GM19463 (cell line): ENCODE measurements at regions not wholly inside any gene's neighbourhood (a gene's known extent, or its start where the extent isn't known, plus 50 kb on each side); places are given as distances from the start of the nearest gene placed in this dataset.

ENCODE experiments used
- ATAC-seq: cut with Tn5 transposase; IDR thresholded peaks from one replicate; pipeline ENCODE4 v1.9.1; 2021; ENCODE audit warnings: mild to moderate bottlenecking, moderate library complexity; ENCODE audit not compliant: unreplicated experiment

DNA sequence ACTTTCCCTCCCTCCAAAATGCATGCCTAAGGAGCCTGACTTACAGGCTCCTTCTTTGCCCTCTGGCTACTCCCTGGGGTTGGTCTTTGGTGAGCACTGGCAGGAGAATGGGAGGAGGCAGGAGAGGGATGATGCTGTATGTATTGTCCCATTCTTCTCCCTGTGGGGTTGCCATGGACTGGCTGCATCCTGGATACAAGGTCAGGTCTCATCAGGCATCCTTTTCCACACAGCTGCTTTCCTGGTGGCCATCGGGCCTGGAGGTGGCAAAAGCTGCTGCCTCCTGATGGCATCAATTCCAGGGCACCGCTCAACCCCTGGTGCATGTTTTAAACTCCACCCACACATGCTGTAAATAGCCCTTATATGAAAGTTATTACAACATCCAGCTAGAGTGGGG lies 257.2 kb downstream of the ETS1 start:
- ATAC-seq: no peak

DNA sequence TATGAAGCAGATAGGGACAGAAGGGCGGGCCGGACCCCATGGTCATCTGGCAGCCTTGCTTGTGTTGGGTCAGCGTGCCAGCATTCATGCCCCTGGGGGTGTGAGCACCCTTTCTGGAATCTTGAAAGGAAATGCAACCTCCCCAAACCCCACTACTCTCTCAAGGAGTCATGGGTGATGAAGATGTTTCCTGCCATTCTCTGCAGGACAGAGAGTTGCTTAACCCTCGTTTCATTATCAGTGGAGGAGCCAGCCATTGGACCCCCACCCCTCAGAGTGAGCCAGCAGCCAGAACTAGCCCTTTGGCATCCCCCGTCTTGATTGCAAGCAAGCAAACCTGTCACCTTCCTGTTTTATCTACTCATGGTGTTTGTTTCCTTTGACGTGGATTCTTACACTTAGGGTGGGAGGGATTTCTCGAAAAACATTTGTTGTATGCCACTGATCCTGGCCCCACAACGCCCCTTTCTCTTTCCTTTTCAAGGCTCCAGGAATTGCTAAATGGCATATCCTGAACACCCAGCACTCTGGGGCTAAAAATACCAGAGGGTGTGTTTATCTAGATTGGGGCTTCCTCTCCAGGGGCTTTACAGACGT lies 258.3 kb downstream of the ETS1 start:
- no peak for ATAC-seq

DNA sequence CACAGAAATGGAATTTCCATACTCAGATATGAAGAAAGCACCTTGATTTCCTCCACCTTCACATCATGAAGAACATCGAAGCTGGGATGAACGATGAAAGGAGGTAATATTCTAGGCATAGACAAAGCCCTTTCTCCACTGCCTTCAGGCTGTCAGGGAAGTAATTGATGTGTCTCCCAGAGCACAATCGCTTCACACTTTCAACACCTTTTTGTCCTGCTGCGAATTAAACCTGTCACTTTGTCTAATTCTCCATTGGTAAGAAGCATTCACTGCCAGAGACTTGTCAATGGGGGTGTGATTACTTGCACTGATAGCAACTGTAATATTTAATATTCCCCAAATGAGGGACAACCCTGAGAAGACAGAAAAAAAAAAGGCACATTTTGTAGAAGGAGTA lies 260.1 kb downstream of the ETS1 start:
- no peak for ATAC-seq

DNA sequence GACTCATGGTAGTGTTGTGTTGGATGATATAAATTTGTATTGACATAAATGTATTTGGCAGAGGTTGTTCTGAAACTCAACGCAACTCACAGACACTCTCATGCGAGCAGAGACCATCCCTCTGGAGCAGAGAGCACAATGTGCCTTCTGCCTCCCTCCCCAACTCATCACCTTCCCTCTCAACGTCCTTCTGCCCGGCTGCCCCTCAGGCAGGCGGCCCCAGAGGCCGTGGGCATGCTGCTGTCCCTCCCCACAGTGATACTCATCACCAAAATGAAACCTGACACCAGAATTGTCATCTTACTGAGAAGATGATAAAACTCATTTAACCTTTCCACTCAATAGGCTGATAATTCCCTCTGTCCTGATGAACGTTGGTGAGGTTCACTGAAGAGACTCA lies 260.6 kb downstream of the ETS1 start:
- no peak for ATAC-seq

DNA sequence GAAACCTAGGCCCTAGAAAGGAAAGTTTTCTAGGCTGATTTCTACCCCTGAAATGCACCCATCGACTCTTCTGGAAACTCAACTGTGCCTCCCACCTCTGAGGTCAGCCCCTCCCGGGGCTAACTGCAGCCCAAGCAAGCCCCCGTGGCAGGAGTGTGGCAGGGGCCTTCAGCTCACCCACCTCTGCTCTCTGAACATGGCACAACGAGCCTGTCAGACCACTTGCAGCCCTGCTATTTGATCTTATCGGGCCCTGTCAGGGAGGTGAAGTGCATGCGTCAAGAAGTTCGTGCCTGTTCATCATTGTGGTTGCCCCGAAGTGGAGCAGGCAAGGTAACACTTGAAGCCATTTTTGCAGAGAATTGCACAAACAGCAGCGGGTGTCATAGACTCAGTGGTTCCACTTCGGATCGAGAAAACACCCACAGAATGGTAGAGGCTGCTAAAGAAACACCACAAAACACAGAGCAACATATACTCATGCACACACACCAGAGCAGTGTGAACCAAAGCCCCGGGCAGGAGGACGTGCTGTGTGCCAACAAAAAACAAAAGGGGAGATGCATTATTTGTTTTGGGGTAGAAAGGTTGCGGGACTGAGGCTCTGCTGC lies 262.7 kb downstream of the ETS1 start:
- no peak for ATAC-seq

DNA sequence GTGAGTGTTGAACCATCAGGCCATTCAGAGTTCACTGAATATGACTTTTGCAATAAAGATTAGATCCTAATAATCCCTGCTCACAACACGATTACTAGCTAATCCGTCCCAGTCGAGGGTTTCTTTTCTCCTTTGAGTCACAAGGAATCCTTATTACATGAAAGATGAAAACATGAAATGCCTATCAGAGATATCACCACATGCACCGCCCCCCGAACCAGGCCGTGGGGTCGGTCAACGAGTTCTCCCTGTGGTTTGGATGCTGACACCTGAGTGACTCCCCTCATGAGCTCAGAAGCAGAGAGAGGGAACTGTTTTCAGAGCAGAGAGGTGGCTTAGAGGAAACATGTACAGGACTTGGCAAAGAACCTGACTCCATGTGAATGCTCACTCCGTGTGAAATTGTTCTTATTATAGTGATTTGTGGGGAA lies 263.3 kb downstream of the ETS1 start:
- ATAC-seq: no peak

DNA sequence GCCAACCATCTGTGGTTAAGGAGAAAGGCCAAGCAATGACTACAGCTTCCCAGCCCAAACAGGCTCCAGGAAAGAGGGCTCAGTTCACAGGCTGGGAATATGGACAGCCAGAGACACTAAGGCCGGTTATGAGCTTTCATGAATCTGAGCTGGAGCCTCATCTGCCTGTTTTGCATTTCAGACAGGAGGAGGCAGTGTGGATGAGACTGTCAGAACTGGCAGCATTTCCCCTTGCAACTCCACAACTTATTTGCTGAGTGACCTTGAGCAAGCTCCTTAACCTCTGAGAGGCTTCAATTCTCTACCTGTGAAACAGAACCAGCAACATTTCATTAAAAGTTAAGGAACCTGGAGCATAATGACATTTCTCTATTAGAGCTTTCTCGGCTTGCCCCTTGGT lies 264.0 kb downstream of the ETS1 start:
- ATAC-seq: peak; percentile 41

DNA sequence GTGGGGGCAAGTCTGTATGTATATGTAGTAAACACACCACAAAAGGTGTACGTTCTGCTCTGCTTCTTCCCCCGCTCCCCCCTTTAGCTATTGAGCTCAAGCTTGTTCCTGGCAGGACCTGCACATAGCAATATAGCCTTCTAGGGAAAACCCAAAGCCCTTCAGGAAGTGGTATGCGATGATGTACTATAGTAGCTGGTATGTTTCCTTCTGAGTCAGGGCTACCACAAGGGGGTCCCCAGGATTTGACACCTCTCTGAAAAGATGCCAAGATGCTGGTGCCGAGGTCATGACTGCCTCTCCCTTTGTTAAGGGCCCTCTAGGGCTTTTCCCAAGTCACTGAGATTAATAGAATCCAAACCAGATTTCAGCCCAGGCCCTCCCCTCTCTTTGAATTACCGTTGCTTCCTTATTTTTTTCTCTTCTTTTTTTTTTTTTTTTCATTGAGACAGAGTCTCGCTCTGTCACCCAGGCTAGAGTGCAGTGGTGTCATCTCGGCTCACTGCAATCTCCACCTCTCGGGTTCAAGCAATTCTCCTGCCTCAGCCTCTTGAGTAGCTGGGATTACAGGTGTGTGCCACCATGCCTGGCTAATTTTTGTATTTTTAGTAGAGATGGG lies 268.4 kb downstream of the ETS1 start:
- peak; percentile 94 for ATAC-seq

DNA sequence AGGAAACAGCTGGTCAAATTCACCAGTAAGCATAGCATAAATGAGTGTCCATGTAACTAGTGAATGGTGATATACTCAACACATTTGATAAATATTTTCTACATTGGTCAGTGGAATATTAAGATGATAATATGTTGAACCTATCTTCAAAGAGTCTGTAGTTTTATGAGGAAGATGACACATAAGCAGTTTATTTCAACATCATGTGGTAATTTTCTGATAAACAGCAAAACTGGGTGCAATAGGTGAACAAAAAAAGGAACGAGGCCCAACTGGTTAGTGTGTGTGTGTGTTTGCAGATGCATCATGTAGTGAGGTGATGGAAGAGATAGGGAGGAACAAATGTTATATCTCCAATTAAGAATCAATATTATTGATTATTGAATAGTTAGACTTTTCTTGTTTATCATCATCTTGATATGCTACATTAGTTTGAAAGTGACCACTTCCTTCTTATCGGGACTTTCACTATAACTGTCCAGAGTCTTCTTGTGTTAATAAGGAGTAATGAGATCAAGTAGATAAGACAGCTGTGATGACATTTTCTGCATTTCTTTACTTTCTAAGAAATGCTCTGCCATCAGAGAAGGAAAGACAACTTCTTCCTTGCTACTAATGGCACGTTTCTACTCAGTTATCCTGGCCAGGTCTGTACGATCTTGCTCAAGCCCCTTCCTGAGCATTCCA lies 270.7 kb downstream of the ETS1 start:
- no peak for ATAC-seq

DNA sequence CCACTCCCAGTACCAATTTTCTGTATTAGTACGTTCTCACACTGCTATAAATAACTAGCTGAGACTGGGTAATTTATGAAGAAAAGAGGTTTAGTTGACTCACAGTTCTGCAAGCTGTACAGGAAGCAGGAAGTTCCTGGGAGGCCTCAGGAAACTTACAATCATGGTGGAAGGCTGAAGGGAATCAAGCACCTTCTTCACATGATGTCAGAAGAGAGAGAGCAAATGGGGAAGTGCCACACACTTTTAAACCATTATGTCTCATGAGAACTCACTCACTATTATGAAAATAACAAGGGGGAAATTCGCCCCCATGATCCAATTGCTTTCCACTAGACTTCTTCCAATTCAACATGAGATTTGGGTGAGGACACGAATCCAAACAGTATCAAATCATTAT lies 271.4 kb downstream of the ETS1 start:
- no peak for ATAC-seq

DNA sequence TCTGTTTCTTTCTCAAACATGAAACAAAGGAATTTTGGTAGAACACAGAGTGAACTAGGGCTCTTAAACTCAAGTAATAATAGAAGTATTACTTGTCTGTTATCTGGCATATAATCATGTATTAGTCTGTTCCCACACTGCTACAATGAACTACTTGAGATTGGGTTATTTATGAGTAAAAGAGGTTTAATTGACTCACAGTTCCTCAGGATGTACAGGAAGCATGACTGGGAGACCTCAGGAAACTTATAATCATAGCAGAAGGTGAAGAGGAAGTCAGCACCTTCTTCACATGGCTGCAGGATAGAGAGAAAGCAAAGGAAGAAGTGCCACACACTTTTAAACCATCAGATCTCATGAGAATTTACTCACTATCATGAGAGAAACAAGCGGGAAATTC lies 273.4 kb downstream of the ETS1 start:
- no peak for ATAC-seq

DNA sequence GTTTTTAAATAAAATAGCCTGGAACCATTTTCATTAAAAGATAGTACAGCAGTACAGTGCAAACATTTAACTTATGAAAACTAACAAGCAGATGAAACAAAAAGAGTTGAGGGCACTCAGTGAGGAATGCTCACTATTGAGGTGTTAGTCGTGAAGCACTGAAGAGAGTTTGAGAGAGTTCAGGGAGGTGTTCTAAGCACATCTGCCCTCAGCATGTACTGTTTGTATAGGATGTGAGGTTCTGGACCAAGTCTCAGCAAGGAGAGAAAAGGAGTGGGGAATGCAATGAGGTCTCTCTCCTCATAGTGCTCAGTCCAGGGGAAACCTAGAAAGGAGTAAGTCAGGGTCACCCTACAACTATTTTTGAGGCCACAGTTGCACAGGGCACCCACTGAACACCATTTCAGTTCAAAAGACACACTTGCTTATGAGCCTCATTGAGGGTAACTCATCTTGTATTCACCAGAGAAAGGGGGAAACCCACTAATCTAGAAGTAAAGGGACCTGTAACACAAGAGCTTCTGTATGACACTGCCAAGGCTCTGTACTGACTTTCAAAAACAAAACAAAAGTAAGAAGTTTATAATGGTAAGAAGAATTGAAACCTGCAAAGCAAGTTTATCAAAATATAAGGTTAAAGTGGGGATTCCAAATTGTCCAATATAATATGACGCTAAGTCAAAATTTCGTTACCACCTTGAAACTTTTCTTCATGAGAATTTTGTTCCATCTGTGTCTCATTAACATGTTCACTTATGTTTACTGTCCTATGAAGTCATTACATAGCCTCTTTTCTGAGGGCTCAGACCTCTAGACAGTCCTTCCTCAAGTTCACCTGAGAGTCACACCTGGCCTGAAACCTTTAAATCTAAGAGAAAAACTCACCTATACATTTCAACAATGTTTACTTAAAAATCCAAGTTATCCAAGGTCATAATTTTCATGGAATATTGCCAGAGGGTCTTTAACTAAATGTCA lies 275.3 kb downstream of the ETS1 start:
- ATAC-seq: peak; percentile 77

DNA sequence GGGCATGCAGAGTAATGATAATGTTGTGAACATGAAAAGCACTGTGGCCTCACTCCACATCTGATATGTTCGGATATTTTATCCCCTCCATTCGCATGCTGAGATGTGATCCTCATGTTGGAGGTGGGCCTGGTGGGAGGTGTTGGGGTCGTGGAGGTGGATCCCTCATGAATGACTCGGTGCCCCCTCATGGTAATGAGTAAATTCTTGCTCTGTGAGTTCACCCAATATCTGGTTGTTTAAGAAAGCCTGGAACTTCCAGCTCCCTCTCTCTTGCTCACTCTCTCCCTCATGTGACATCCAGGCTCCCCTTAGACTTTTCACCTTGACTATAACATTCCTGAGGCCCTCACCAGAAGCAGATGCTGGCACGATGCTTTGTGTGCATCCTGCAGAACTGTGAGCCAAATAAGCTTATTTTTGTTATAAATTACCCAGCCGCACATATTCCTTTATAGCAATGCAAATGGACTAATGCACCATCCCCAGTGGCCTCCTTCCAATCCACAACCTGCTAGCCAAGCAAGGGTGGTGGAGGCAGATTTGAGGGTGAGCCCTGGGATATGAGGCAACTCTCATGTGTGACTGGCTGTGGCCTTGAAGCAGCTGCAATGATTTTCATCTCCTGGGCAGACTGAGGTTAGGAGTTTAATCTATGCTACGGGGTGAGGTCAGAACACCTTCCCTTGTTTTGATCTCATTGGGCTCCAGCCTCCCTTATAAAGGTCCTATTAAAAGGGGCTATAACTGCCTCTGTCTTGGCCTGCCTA lies 276.5 kb downstream of the ETS1 start:
- no peak for ATAC-seq

DNA sequence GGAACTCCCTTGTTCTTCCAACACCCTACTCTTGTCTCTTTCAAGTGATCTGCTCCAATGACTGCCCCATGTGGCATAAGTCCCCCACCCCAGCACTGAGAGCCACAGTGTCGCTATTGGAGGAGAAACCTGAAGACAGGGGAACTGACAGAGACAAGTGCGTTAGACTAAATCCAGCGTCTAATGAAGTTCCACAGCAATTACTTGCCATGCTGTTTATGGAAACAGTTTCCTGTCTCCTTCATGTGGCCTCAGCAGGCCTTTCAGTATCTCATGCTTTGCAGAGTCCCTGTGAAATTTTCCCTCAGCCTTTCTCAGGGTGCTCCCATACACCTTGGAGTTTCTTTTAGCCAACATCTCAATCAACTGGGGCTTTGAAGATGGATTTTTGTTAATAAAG lies 277.4 kb downstream of the ETS1 start:
- ATAC-seq: no peak

DNA sequence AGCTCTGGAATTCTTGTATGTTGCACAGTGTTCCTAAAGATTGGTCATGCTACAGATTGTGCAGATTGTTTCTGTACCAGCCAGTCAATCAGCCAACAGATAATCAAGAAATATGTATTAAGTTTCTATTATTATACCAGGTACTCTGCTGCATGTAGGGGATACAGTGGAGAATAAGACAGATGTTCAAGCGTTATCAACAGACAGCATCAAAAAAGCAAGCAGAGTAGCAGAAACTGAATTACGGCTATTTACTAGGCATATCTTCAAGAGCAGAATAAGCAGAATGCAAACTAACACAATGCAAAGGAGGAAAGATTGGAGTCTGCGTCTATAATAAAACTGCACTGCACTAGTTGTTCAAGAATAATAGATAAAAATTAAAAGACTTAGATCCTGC lies 278.6 kb downstream of the ETS1 start:
- ATAC-seq: no peak

DNA sequence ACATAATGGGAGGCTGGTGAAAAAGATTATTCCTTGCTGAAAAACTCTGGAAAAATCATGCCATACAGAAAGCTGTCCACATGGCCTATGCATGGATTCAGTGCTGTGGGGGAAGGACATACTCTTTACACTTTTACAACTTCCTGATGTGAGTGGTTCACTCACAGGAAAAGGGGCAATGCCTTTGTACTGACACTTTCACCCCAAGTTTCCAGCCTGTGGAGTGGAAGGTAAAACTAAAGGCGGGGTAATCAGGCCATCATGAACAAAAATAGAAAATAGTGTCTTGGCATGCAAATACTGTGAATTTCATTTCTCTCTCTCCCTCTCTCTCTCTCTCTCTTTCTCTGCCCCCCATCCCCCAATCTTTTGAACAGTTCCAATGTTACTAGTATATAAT lies 281.8 kb downstream of the ETS1 start:
- no peak for ATAC-seq

DNA sequence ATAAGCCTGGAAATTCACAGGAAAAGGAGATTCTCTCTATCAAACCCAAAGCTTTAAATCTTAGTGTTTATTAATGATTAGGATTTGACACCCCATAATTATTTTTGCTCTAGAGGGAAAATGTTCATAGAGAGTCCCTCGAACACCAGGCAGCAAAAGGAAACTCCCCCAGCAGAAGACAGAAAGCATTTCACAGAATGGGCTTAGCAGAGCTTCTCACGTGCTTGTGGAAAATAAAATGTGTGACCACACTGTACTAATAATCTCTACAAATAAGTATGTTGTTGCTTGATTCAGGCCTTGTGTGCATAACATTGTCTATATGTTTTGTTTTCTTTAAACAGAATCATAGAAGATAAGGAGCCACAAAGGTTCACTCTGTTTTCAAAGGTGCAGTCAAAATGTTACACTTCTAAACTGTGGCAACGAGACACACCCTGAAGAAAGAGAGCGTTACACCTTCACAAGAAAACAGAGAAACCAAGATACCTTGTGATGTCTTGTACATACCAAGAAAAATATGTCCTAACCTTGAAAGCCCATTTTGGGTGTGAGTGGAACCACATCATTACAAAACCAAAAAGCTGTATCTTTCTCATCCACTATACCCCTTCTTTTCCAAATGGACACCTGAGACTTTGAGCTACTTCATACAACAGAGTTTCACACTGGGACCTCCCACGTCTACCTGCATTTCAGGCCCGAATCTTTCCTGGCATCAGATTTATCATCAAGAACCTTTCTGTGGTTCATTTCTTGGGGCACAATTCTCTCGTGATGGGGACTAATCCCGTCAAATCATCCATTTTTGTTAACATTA lies 282.5 kb downstream of the ETS1 start:
- no peak for ATAC-seq

DNA sequence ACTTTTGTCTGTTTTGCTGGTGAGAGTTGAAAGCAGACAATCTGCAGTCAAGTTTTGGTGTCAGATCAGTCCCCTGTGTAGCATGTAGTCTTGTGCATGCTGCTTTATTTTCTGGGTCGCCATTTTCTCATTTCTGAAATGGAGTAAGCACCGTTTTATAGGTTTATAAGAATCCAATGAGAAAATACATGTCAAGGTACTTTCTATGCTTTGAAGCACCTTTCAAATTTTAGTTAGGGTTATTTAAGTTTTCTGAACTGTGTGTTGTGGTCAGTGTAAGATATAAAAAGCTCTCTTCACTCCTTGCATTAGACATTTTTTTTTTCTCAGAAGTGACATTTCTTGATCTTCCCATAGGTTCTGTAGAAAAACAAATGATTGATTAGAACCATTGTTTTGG lies 283.2 kb downstream of the ETS1 start:
- ATAC-seq: no peak

DNA sequence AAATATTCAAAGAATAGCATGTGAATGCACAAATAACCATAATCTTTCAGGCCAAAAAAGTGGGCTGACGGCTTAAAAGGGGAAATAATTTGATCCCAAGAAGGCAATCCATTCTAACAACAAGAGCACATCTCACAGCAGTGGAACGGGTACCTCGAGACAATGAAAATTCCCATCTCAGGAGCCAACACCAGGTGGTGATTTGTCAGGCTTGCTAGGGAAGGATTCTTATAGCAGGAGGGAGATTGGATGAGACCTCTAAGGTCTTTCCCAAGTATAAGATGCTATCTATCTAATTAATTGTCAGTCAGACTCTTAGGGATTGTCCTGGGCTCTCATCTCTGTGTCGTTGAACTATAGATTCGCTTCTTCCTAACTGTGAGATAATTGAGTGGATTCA lies 284.0 kb downstream of the ETS1 start:
- ATAC-seq: no peak
